Suprapubic skin (tissue), 4 donors: ENCODE measurements at regions not wholly inside any gene's neighbourhood (a gene's known extent, or its start where the extent isn't known, plus 50 kb on each side); places are given as distances from the start of the nearest gene placed in this dataset.

Source experiments
- DNase-seq, 2 donors: peaks; one replicate each; pipeline ENCODE4 v3.0.0-alpha.2; 2019; ENCODE audit warnings: low spot score in 2 of 2
- H3K27ac ChIP-seq: fragments of 200-600 bp; sonication (generic); one replicate; pipeline ENCODE4 v1.5.1; 2019
- H3K27me3 ChIP-seq: fragments of 200-600 bp; sonication (generic); one replicate; pipeline ENCODE4 v1.5.1; 2019
- H3K36me3 ChIP-seq: fragments of 200-600 bp; sonication (generic); one replicate; pipeline ENCODE4 v1.5.1; 2019
- H3K4me1 ChIP-seq: fragments of 200-600 bp; sonication (generic); one replicate; pipeline ENCODE4 v1.5.1; 2019
- H3K4me3 ChIP-seq: fragments of 200-600 bp; sonication (generic); one replicate; pipeline ENCODE4 v1.5.1; 2019; ENCODE audit warnings: mild to moderate bottlenecking
- H3K9me3 ChIP-seq: fragments of 200-600 bp; sonication (generic); one replicate; pipeline ENCODE4 v1.5.1; 2019
- CTCF ChIP-seq, 2 donors: fragments of 200-600 bp in 1 of 2; fragments of 450-650 bp in 1 of 2; sonication (generic) in 1 of 2; IDR thresholded peaks; one replicate each; pipeline ENCODE4 v1.5.1; 2016 to 2019; ENCODE audit warnings: antibody characterized with exemption in 2 of 2, mild to moderate bottlenecking in 1 of 2, moderate library complexity in 1 of 2
- EP300 ChIP-seq: sonication (generic); formaldehyde crosslinking; IDR thresholded peaks from one replicate; pipeline ENCODE4 v1.6.1; 2017; ENCODE audit warnings: antibody characterized with exemption
- POLR2A ChIP-seq, 2 donors: fragments of 450-650 bp; IDR thresholded peaks; one replicate each; pipeline ENCODE4 v1.6.1; 2017; ENCODE audit warnings: antibody characterized with exemption in 2 of 2, mild to moderate bottlenecking in 2 of 2, moderate library complexity in 2 of 2
- POLR2AphosphoS5 ChIP-seq, 3 donors: sonication (generic); formaldehyde crosslinking; IDR thresholded peaks; one replicate each; pipeline ENCODE4 v1.6.1; 2017; ENCODE audit warnings: antibody characterized with exemption in 3 of 3
- WGBS: methylation state at CpG from one replicate; pipeline ENCODE4 v1.1.5; 2018; 5-methylcytosine and 5-hydroxymethylcytosine counted together

GRCh38 chr6:133704371-133704770 is 184.5 kb upstream of the TCF21 start:
- TF ChIP-seq EP300 (no peak), POLR2AphosphoS5 (IDR thresholded peaks at IDR 0.05) (no peak)
- Histone ChIP-seq H3K9me3 (no peaks in the 10 kb centered on the region), H3K4me3 (no peak overlapping the region), H3K27me3 (no peaks in the 10 kb centered on the region), H3K27ac (no peak overlapping the region), H3K36me3 (no peaks in the 10 kb centered on the region), H3K4me1 (peaks cover 4% of the 10 kb centered on the region)
- no peak for DNase-seq

- no peak for TF ChIP-seq POLR2A (IDR thresholded peaks at IDR 0.05)
- TF ChIP-seq CTCF (IDR thresholded peaks at IDR 0.05): no peak
- TF ChIP-seq EP300: no peak
- TF ChIP-seq POLR2AphosphoS5 (IDR thresholded peaks at IDR 0.05): no peak
- H3K9me3 ChIP-seq: no peaks in the 10 kb centered on the region
- H3K4me3 ChIP-seq: no peak overlapping the region
- 56% methylated on average over 1 of the region's 1 CpG for WGBS
- H3K27me3 ChIP-seq: no peaks in the 10 kb centered on the region
- peaks cover 4% of the 10 kb centered on the region for H3K4me1 ChIP-seq
- no peaks in the 10 kb centered on the region for H3K36me3 ChIP-seq
- DNase-seq: no peak
- H3K27ac ChIP-seq: no peak overlapping the region
These were observed 183.8 kb upstream of the TCF21 start for GRCh38 chr6:133705066-133705465.

GRCh38 chr6:133705731-133706130 is 183.2 kb upstream of the TCF21 start:
- TF ChIP-seq POLR2A (IDR thresholded peaks at IDR 0.05) (no peak), CTCF (IDR thresholded peaks at IDR 0.05) (no peak)
- H3K27me3 ChIP-seq: no peaks in the 10 kb centered on the region
- 72% methylated on average over 2 of the region's 2 CpGs for WGBS

GRCh38 chr6:133707456-133707855 is 181.5 kb upstream of the TCF21 start:
- no peak overlapping the region for H3K27ac ChIP-seq
- WGBS: 44% methylated on average over 4 of the region's 4 CpGs

More at GRCh38 chr6:133705731-133706130, 183.2 kb upstream of the TCF21 start:
- H3K27ac ChIP-seq: no peak overlapping the region
- peaks cover 4% of the 10 kb centered on the region for H3K4me1 ChIP-seq
- no peaks in the 10 kb centered on the region for H3K36me3 ChIP-seq
- no peak for DNase-seq
- no peaks in the 10 kb centered on the region for H3K9me3 ChIP-seq
- no peak overlapping the region for H3K4me3 ChIP-seq

GRCh38 chr6:133710826-133711225 is 178.1 kb upstream of the TCF21 start:
- Histone ChIP-seq H3K4me3 (no peak overlapping the region), H3K27ac (no peak overlapping the region), H3K36me3 (no peaks in the 10 kb centered on the region), H3K4me1 (no peaks in the 10 kb centered on the region), H3K27me3 (no peaks in the 10 kb centered on the region), H3K9me3 (no peaks in the 10 kb centered on the region)
- TF ChIP-seq POLR2A (IDR thresholded peaks at IDR 0.05): no peak
- TF ChIP-seq EP300: no peak
- no peak for TF ChIP-seq CTCF (IDR thresholded peaks at IDR 0.05)
- no peak for TF ChIP-seq POLR2AphosphoS5 (IDR thresholded peaks at IDR 0.05)
- DNase-seq: no peak

More at GRCh38 chr6:133707456-133707855, 181.5 kb upstream of the TCF21 start:
- no peak for TF ChIP-seq CTCF (IDR thresholded peaks at IDR 0.05)
- no peak for TF ChIP-seq POLR2AphosphoS5 (IDR thresholded peaks at IDR 0.05)
- TF ChIP-seq EP300: no peak
- no peak for TF ChIP-seq POLR2A (IDR thresholded peaks at IDR 0.05)
- Histone ChIP-seq H3K36me3 (no peaks in the 10 kb centered on the region), H3K4me1 (peaks cover 4% of the 10 kb centered on the region), H3K27me3 (no peaks in the 10 kb centered on the region), H3K4me3 (no peak overlapping the region), H3K9me3 (no peaks in the 10 kb centered on the region)
- DNase-seq: no peak

- WGBS: 76% methylated on average over 3 of the region's 3 CpGs
- H3K36me3 ChIP-seq: no peaks in the 10 kb centered on the region
- no peak overlapping the region for H3K27ac ChIP-seq
- no peak for TF ChIP-seq EP300
- TF ChIP-seq CTCF (IDR thresholded peaks at IDR 0.05): no peak
- no peak for TF ChIP-seq POLR2AphosphoS5 (IDR thresholded peaks at IDR 0.05)
- no peak for TF ChIP-seq POLR2A (IDR thresholded peaks at IDR 0.05)
- no peaks in the 10 kb centered on the region for H3K4me1 ChIP-seq
- H3K9me3 ChIP-seq: no peaks in the 10 kb centered on the region
- no peak overlapping the region for H3K4me3 ChIP-seq
- no peak for DNase-seq
- no peaks in the 10 kb centered on the region for H3K27me3 ChIP-seq
These were observed 173.6 kb upstream of the TCF21 start for GRCh38 chr6:133715270-133715669.
